Esophagus (tissue), 2 donors: ENCODE measurements at regions not wholly inside any gene's neighbourhood (a gene's known extent, or its start where the extent isn't known, plus 50 kb on each side); places are given as distances from the start of the nearest gene placed in this dataset.

Experiments
- H3K27ac ChIP-seq, 2 donors: one replicate each; pipeline ENCODE4 v1.5.1; 2013; ENCODE audit warnings: low read depth in 2 of 2, mild to moderate bottlenecking in 2 of 2, inconsistent platforms in 1 of 2, low read length in 1 of 2, moderate library complexity in 1 of 2
- H3K27me3 ChIP-seq, 2 donors: one replicate each; pipeline ENCODE4 v1.6.1; 2013; ENCODE audit warnings: low read length in 2 of 2, control low read depth in 1 of 2, mild to moderate bottlenecking in 1 of 2; ENCODE audit not compliant: insufficient read depth in 2 of 2, control insufficient read depth in 1 of 2
- H3K36me3 ChIP-seq, 2 donors: one replicate each; pipeline ENCODE4 v1.6.1; 2013; ENCODE audit warnings: low read length in 1 of 2; ENCODE audit not compliant: control insufficient read depth in 2 of 2, insufficient read depth in 2 of 2
- H3K4me1 ChIP-seq, 2 donors: one replicate each; pipeline ENCODE4 v1.6.1; 2013; ENCODE audit warnings: low read length in 1 of 2; ENCODE audit not compliant: control insufficient read depth in 2 of 2, insufficient read depth in 2 of 2
- H3K4me3 ChIP-seq, 2 donors: one replicate each; pipeline ENCODE4 v1.5.1; 2013; ENCODE audit warnings: low read length in 2 of 2, mild to moderate bottlenecking in 2 of 2, low read depth in 1 of 2, moderate library complexity in 1 of 2
- H3K9me3 ChIP-seq, 2 donors: one replicate each; pipeline ENCODE4 v1.6.1; 2013; ENCODE audit warnings: mild to moderate bottlenecking in 2 of 2, low read depth in 1 of 2, low read length in 1 of 2, moderate library complexity in 1 of 2; ENCODE audit not compliant: control insufficient read depth in 2 of 2, insufficient read depth in 1 of 2
- WGBS, 2 donors: extraction: QIAGEN DNeasy Blood & Tissue Kit; methylation state at CpG; one replicate each; pipeline ENCODE4 v1.1.7; 2013; 5-methylcytosine and 5-hydroxymethylcytosine counted together
- donor health status: healthy with polysubstance abuse.
- donor health status: Bipolar disorder and iron deficiency.

DNA sequence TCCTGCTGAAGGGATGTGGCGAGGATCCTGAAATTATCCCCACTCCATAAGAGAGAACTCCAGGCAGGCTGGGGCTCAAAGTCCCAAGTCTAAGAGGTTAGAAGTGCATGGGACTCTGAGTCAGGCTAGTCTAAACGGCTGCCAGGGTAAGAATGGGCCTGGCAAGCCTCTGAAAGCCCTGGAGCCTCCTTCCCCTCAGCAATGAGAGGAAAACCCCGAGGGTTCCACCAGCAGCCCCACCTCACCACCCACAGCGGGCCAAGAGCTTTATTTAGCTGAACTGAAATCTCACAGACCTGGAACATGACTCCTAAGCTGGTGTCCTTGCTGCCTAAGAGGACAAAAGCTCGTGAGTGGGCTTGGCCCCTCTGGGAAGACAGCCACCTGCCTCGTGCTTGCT, 135.5 kb downstream of the SEC61B start:
- Histone ChIP-seq H3K4me3 (no peak overlapping the region), H3K4me1 (peaks cover 0 to 4% of the 10 kb centered on the region in 2 donors), H3K27ac (no peak overlapping the region), H3K27me3 (no peaks in the 10 kb centered on the region), H3K9me3 (peaks cover 0 to 3% of the 10 kb centered on the region in 2 donors), H3K36me3 (no peaks in the 10 kb centered on the region)
- WGBS, 2 donors, result 35 to 41% methylated on average over 6 of the region's 6 CpGs

DNA sequence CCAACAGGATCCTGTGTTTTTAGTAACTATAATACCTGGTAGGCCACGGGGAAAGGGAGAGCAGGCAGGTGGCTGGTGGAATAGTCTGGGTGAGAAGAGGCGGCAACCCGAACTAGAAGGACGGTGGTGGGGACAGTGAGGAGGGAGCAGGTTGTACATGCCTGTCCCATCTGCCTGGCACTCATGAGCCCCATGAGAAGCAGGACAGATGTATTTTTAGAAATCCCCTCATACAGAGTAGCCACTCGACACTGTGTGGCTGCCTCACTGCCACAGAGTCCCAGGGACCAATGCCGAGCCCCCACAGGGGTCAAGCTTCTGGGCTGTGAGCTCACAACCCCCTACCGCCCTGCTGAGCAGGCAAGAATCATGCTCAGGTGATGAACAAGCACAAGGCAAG, 136.6 kb downstream of the SEC61B start:
- 93% methylated on average over 7 of the region's 7 CpGs for WGBS, 2 donors
- no peaks in the 10 kb centered on the region for H3K36me3 ChIP-seq

DNA sequence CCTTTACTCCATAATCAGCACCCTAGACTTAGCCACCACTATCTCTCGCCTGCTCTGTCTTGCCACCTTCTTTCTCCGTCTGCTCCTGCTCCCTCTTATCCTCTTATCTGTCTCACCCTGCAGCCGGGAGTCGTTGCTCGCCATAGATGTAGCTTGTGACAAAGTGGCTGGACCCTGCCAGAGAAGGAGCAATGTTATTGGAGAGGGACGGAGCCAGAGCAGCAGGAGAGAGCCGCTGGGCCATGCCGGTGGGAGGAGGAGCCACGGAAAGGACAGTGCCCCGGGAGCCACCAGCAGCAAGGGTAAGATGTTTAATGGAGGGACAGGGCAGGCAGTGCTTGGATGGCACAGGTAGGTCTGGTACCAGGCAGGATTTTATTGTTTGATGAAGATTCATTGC, 137.3 kb downstream of the SEC61B start:
- 51 to 66% methylated on average over 10 of the region's 10 CpGs for WGBS, 2 donors

More for the DNA sequence above, 136.6 kb downstream of the SEC61B start:
- H3K4me3 ChIP-seq, result no peak overlapping the region
- peaks cover 0 to 3% of the 10 kb centered on the region in 2 donors for H3K9me3 ChIP-seq
- H3K4me1 ChIP-seq, result peaks cover 0 to 4% of the 10 kb centered on the region in 2 donors
- no peaks in the 10 kb centered on the region for H3K27me3 ChIP-seq
- no peak overlapping the region for H3K27ac ChIP-seq

DNA sequence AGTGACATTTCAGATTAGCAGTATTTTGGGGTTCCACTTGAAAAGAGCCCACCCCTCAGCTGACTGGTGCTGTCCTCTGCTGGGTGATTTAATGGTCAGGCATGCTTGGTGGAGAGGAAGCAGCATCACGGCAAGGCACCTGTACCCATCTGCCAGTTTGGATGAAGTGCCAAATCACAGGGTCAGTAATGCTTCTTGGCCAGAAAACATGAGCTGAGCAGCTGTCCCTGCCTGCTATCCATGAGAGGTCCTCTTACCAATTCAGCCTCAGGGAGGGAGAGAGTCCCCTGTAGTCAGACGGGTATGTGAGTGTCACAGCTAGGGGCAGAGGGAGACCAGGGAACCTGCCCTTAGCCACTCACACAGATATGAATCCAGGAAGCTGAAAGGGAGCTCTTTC, 137.9 kb downstream of the SEC61B start:
- WGBS, 2 donors, result 71 to 75% methylated on average over 2 of the region's 2 CpGs
- H3K27me3 ChIP-seq, result no peaks in the 10 kb centered on the region
- H3K4me3 ChIP-seq, result no peak overlapping the region
- peaks cover 0 to 3% of the 10 kb centered on the region in 2 donors for H3K9me3 ChIP-seq
- no peaks in the 10 kb centered on the region for H3K36me3 ChIP-seq
- H3K4me1 ChIP-seq, result peaks cover 0 to 4% of the 10 kb centered on the region in 2 donors
- H3K27ac ChIP-seq, result no peak overlapping the region

More for the DNA sequence above, 137.3 kb downstream of the SEC61B start:
- Histone ChIP-seq H3K27me3 (no peaks in the 10 kb centered on the region), H3K9me3 (peaks cover 0 to 3% of the 10 kb centered on the region in 2 donors), H3K4me1 (peaks cover 0 to 4% of the 10 kb centered on the region in 2 donors), H3K4me3 (no peak overlapping the region), H3K27ac (no peak overlapping the region), H3K36me3 (no peaks in the 10 kb centered on the region)

DNA sequence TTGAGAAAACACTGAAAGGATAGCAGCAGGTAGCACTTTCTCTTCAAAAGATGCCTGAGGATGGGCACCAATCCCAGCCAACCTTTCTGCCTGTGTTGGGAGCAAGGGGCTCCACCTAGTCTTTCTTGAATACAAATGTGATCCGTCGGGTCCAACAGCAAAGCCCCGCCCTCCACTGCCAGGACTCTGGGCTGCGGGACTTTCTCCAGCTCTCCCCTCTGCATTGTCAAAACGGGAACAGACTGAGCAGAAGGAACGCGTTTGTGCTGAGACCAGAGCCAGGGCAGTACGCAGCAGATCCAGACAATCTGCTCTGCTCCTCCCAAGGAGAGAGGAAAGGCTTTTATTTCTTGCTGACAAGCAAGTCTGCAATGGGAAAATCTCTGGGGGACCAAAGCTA, 139.7 kb downstream of the SEC61B start:
- H3K36me3 ChIP-seq, result no peaks in the 10 kb centered on the region
- H3K4me3 ChIP-seq, result no peak overlapping the region
- 5 to 11% methylated on average over 8 of the region's 8 CpGs for WGBS, 2 donors
- H3K27me3 ChIP-seq, result no peaks in the 10 kb centered on the region
- H3K27ac ChIP-seq, result no peak overlapping the region
- H3K4me1 ChIP-seq, result no peaks in the 10 kb centered on the region
- H3K9me3 ChIP-seq, result no peaks in the 10 kb centered on the region

DNA sequence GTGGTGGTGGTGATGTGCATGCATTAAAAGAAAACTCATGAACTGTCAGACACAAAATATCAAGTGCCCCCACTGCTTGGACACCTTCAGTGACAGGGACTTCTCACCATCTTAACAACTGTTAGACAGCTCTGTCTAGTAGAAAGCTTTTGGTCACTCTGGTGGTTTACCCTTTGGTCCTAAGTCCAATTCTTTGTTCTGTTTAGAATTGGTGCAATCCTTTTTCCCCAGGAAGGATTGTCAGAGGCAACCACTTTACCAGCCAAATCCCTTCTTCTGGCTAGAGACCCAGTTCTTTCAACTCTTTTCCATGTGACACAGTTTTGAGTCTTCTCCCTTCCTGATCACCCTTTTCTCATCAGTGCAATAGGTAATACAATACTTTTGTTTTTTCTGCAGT, 140.2 kb downstream of the SEC61B start:
- Histone ChIP-seq H3K27ac (no peak overlapping the region), H3K4me1 (no peaks in the 10 kb centered on the region), H3K36me3 (no peaks in the 10 kb centered on the region), H3K4me3 (no peak overlapping the region), H3K9me3 (no peaks in the 10 kb centered on the region), H3K27me3 (no peaks in the 10 kb centered on the region)

DNA sequence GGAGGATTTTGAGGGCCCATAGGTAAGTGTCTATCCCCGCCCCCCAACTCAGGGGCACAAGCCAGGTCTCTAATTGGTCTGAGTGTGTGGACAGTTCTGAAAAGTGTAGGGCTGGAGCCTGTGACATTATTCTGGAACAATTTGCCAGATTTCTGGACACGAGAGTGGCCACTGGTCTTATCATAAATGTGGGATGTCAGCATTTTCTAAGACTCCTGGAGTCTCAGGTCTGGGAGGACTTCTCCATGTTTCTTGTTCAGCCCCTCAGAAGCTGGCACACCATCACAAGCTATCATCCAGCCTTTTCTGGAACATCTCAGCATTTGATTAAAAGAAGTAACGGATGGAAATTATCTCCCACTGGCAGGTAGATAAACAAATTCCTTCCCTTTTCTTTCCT, 141.4 kb downstream of the SEC61B start:
- Histone ChIP-seq H3K27ac (no peak overlapping the region), H3K9me3 (no peaks in the 10 kb centered on the region), H3K4me1 (peaks cover 0 to 3% of the 10 kb centered on the region in 2 donors), H3K36me3 (no peaks in the 10 kb centered on the region), H3K4me3 (no peak overlapping the region), H3K27me3 (no peaks in the 10 kb centered on the region)
- WGBS, 2 donors, result 80 to 91% methylated on average over 3 of the region's 3 CpGs

DNA sequence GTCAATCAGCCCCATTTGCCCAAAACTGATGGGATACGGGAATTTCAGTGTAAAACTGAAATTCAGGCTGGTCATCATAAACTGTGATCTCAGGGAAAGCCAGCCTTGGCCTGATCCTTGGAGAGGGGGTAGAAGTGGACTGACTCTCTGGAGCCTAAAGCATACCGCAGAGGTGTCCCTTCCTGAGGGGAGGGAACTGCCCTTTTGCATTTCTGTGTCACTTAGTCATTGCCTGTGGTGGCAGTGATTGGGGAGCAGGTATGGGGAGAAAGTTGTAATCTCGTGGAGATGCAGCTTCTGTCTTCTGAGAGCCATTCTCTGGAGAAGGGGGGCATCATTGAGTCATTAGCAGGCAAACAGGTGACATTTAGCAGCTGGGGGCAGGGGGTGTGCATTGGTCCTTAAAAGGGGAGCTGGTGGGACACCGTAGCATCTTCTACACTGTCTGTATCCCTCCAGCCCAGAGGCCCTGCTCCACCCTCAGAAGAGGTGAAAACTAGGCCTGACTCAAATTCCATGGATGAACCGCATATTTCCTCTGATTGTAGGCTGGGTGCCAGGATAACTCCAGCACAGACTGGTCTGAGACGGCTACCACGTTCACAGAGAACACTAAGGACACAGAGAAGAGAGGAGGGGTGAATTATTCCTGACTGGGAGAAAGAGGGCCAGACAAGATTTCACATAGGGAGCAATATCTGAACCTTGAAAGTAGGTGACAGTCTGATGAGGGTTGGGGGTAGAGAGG, 143.3 kb downstream of the SEC61B start:
- peaks cover 0 to 6% of the 10 kb centered on the region in 2 donors for H3K4me1 ChIP-seq
- H3K27me3 ChIP-seq, result no peaks in the 10 kb centered on the region
- no peaks in the 10 kb centered on the region for H3K9me3 ChIP-seq
- H3K4me3 ChIP-seq, result no peak overlapping the region
- WGBS, 2 donors, result 64 to 67% methylated on average over 7 of the region's 7 CpGs
- no peak overlapping the region for H3K27ac ChIP-seq
- H3K36me3 ChIP-seq, result no peaks in the 10 kb centered on the region

DNA sequence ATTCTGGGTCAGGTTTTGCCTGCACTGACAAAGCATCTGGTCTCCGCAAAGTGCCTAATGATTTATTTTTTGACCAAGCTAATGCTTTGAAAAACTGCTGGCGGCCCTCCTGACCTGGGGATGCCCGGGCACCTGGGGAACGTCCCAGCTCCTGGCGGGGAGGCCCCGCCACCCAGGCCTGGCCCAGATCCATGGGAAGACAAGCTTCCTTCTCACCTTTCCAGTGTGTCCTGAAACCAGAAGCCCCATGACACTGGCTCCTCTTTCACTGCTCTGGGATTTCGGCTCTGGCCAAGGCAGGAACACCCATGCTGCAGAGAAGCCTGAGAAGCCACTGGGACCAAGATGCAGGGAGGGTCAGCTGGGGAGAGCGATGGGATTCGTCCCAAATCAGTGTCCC, 144.1 kb downstream of the SEC61B start:
- H3K27me3 ChIP-seq, result no peaks in the 10 kb centered on the region
- H3K4me3 ChIP-seq, result no peak overlapping the region
- peaks cover 0 to 6% of the 10 kb centered on the region in 2 donors for H3K4me1 ChIP-seq
- 74 to 79% methylated on average over 9 of the region's 9 CpGs for WGBS, 2 donors
- H3K36me3 ChIP-seq, result no peaks in the 10 kb centered on the region
- H3K27ac ChIP-seq, result no peak overlapping the region
- H3K9me3 ChIP-seq, result no peaks in the 10 kb centered on the region

DNA sequence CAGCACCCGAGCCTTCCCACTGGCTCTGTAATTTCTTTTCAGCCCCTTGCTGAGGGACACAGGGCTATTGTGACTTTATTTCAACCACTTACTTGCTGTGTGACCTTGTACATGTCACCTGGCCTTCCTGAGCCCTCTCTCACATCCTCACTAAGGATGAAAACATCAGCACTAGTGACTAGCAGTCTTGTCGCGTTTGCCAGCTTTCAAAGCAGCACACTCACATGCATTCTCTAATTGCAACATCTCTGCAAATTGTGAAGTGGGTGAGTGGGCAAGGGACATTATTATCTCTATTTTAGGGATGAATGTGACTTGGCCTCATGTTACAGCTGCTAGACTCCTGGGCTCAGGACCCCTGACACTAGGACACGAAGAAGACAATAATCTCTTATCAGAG, 144.5 kb downstream of the SEC61B start:
- Histone ChIP-seq H3K27ac (no peak overlapping the region), H3K4me3 (no peak overlapping the region), H3K4me1 (peaks cover 0 to 6% of the 10 kb centered on the region in 2 donors), H3K9me3 (no peaks in the 10 kb centered on the region), H3K36me3 (no peaks in the 10 kb centered on the region), H3K27me3 (no peaks in the 10 kb centered on the region)
- 86 to 88% methylated on average over 4 of the region's 4 CpGs for WGBS, 2 donors
